Loucy (cell line): ENCODE measurements at regions not wholly inside any gene's neighbourhood (a gene's known extent, or its start where the extent isn't known, plus 50 kb on each side); places are given as distances from the start of the nearest gene placed in this dataset.

Experiments
- CTCF ChIP-seq: fragments of 200-600 bp; sonication (generic); conservative IDR thresholded peaks from 2 replicates; pipeline ENCODE4 v1.5.1; 2014; ENCODE audit warnings: mild to moderate bottlenecking, antibody characterized with exemption, low read length
- EZH2phosphoT487 ChIP-seq: fragments of 200-600 bp; IDR thresholded peaks from 2 replicates; pipeline ENCODE4 v1.6.1; 2018; ENCODE audit warnings: antibody characterized with exemption, mild to moderate bottlenecking, moderate library complexity, borderline replicate concordance

DNA sequence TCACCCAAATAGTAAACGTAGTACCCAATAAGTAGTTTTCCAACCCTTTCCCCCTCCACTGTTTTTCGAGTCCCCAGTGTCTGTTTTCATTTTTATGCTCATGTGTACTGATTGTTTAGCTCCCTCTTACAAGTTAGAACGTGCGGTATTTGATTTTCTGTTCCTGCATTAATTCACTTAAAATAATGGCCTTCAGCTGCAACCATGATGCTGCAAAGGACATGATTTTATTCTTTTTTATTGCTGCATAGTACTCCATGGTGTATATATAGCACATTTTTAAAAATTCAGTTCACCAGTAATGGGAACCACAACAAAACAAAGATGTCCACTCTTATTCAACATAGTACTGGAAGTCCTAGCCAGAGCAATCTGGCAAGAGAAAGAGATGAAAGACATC is 72.8 kb downstream of the DUSP6 start:
- TF ChIP-seq CTCF (no peak), EZH2phosphoT487 (no peak)
